G401 (cell line): ENCODE measurements at regions not wholly inside any gene's neighbourhood (a gene's known extent, or its start where the extent isn't known, plus 50 kb on each side); places are given as distances from the start of the nearest gene placed in this dataset.
"Not testable (repeated sequence)": the region's sequence is repeated elsewhere in the genome, so short reads cannot be mapped to it uniquely, and the experiment has no call there.

Experiments
- DNase-seq: peaks from one replicate; pipeline ENCODE4 v3.0.0-alpha.2; 2015; ENCODE audit warnings: low spot score
- in situ Hi-C: cut with HindIII; loops from 2 replicates; pipeline ENCODE4 v1.10.0; 2016; ENCODE audit warnings: low sequenced_read_pairs, mixed read lengths

DNA sequence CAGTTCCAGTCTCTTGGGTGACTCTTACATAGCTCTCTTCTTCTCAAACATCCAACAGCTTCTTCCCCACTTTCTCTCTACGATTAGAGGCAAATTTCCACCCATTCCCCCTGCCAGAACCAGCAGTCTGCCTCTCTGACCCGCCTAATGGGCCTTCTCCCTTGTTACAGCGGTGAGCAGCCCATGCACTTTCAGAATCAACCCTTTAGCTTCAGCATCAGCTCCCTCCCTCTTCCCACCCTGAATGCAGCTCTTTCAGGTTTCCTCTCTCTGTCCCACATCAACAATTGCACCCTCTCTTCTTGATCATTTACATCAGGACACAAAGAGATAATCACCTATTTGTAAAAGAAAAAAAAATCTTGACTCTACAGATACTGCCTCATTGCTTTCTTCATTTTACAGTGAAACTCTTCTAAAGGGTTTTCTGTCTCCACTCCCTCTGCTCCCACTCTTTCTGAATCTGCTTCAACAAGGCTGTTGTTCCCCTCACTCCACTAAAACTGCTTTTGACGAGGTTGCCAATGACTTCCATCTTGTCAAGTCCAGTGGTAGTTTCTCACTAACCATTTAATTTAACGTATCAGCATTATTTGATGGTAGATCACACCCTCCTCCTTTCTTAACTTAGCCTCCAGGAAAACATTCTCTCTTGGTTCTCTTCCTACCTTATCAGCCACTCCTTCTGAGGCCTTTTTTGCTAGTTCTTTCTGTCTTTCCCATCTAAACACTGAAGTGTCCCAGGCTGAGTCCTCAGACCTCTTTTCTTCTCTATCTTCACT, 106.6 kb downstream of the NPY start:
- DNase-seq, result no peak
- in situ Hi-C loops, result no loop called here

DNA sequence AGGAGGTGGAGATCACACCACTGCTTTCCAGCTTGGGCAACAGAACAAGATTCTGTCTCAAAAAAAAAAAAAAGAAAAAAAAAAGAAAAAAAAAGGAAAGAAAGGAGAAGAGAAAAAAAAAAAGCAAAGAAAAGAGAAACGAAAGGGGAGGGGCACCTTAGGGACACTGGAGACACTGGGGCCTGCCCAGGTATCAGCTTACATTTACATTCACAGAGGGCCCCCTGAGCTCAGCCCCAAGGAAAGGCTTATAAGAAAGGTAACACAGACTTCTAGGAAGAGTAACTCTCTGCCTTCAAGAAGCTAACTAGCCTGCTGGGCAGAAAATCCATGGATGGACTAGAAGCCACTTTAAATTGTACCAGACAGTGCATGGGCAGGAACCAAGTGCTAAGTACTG, 108.8 kb downstream of the NPY start:
- DNase-seq, result no peak
- in situ Hi-C loops, result no loop called here

DNA sequence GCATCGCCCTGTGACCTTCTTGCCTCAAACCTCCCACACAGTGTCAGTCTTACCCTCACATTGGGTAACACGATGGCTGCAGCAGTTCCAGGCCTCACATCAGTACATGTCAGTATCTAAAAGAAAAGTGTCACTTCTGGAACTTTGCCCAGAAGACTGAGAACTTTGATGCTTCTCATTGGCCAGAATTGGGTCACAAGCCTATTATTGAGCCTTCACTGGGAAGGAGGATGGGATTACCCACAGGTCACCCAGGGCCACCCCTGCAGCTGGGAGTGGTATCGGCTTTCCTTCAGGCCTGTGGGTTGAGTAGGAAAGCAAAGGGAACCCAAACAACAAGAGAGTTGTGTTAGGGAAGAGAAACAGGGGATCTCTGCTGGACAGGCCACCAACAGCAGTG, 111.5 kb downstream of the NPY start:
- in situ Hi-C loops, result no loop called here
- no peak for DNase-seq

DNA sequence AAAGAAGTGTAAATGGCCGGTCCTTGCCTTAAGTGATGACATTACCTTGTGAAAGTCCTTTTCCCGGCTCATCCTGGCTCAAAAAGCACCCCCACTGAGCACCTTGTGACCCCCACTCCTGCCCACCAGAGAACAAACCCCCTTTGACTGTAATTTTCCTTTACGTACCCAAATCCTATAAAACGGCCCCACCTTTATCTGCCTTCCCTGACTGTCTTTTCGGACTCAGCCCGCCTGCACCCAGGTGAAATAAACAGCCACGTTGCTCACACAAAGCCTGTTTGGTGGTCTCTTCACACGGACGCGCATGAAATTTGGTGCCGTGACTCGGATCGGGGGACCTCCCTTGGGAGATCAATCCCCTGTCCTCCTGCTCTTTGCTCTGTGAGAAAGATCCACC, 112.4 kb downstream of the NPY start:
- DNase-seq, in situ Hi-C loops: not testable (repeated sequence)

DNA sequence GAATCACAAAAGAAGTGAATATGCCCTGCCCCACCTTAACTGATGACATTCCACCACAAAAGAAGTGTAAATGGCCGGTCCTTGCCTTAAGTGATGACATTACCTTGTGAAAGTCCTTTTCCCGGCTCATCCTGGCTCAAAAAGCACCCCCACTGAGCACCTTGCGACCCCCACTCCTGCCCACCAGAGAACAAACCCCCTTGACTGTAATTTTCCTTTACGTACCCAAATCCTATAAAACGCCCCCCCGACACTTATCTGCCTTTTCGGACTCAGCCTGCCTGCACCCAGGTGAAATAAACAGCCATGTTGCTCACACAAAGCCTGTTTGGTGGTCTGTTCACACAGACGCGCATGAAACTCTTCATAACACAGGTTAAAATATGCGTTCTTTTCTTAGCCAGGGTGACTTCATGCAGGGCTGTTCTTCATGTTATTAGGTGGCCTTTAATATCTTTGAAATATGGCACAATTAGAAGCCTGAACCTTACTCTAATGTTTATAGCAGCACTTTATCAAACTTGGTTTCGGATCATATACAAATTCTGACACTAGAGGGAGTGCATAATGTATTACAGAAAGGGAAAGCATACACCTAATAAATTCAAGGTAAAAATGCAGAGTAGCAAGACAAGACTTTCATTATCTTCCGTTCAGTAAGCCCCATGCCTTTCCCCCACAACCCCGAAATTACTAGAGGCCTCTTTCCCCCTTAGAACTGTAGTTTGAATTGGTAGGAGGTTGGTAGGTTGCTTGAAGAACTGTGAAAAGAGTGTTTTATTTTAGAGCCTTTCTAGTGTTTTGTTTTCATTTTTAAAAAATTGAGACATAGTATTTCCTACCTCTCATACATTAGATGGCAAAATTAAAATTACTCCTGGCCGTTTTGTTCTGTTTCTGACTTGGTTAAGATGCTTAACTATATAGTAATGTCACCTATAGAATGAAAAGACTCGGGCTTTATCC, 117.9 kb downstream of the NPY start:
- DNase-seq, result peak; percentile 14
- in situ Hi-C loops, result no loop called here

DNA sequence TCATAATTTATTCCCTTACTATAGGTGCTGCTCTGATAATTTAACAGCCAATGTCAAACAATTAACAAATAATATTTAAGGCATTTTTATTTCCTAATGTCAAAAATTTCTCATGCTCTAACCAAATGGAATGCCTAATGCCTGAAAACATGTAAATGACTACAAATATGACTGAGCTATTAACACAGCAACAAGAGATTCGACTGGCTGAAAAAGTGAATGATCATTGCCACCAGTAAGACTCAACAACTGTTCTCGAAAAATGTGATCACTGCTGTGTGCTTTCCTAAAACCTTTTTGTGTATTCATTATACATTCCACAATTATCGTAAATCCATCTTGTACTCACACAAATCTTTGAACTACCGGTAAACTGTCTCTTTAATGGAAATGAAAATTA, 118.7 kb downstream of the NPY start:
- no peak for DNase-seq
- in situ Hi-C loops, result no loop called here

DNA sequence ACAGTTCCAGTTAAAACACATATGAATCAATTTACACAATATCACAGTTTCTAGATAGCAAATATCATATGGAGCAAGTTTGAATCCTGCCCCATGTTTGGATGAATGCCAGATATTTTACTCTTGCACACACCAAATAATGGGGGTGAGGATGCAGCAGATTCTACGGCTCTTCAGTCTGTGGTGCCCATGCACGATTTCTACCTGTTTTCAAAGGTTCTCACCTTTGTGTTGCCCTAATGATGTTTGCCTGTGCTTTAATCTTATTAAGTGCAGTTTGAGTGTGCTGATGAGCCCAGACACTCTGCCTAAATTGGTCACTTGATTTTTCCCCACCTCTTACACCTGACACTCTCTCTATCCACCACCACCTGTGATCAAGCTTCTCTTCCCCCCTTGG, 119.6 kb downstream of the NPY start:
- no peak for DNase-seq
- in situ Hi-C loops, result no loop called here

DNA sequence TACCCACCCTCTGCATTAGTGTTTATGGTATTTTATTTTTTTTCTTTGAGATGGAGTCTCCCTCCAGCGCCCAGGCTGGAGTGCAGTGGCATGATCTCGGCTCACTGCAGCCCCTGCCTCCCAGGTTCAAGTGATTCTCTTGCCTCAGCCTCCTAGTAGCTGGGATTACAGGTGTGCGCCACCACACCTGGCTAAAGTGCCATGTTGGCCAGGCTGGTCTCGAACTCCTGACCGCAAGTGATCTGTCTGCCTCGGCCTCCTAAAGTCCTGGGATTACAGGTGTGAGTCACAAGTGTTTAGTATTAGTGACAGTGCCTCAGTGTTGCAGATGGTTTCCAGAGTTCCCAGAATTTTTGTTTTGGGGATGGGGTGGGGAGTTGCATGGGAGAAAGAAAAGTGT, 120.3 kb downstream of the NPY start:
- in situ Hi-C loops, result no loop called here
- no peak for DNase-seq

DNA sequence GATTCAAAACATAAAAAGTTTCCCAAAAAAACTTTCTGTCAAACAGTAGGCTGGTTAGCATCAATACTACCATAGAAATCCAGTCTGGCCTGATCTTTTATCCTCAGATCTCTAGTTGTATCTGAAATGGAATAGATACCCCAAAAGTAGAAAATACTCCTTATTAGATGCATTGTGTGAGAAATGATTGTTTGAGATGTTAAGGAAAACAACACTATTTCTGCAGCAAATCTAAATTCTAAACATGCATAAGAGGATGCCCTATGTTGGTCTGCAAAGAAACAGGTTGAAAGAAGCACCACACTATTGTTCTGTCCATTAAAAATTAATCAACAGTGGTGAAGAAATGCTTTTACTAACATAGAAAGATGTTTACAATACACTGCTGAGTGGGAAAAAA, 121.0 kb downstream of the NPY start:
- DNase-seq, result no peak
- in situ Hi-C loops, result no loop called here

DNA sequence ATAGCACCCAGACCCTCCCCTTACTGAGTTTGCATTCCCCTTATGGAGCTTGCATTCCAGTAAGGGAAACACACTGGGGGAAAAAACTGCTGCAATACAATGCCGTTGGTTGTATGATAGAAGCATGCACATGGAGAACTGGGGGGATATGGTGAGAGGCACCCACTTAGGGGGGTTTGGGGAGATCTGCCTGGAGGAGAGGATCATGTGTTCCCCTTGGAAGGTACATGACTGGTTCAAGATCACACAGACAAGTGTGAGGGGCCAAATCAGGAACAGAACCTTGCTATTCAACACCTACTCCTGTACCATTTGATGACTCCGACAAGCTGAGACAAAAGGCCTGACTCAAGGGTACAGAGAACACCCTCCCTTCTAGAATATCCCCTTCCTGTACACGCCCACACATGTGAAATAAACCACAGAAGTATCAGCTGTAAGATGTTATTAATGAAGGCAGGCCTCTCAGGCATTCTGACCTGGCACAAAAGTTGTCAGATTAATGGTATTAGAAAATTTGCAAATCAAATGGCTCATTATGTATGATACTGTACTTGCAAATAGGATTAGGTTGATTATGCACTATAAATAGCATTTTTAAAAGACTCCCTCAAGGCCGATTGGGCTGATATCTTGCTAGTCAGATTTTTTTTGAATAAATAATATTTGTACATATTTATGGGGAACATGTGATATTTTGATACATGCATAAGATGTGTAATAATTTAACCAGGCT, 122.2 kb downstream of the NPY start:
- in situ Hi-C loops, result no loop called here
- DNase-seq, result no peak

DNA sequence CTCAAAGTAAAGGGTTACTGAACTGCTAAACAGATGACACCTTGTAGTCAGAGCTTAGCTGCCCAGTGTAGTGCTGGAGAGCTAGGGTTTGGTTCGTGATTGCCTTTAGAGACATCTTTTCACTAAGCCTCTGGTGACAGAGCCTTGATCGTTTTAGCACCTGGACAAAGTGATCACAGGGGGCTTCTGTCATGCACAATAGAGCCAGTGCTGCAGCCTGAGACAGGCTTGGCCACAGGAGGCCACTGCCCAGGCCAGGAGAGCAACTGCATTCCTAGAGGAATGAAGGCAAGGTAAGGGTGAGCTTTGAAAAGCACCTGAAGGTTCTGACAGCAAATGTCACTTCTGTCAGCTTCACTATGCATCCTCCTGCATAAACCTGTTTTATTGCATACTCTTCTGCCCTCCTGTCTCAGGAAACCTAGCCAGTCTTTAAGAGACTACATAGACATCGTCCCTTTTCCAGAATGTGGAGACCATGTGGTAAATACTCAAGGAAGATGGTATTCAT, 122.9 kb downstream of the NPY start:
- no peak for DNase-seq
- in situ Hi-C loops, result no loop called here

DNA sequence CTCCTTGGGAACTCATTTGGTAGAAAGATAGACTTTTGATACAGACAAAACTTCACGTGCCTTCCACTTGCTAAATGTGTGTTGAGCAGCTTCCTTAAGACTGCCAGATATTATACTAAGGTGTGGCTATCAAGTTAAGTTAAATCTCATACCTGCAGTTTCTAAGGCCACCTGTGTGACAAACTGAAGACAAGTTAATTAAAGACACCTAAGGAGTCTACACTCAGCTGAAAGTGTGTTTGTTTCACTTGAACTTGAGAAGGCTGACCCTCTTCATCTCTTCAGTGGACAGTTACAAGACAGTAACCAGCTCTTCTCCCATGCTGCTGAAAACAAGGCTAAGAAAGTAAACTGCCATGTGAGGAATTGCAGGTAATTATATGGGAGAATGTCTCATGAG, 124.0 kb downstream of the NPY start:
- no peak for DNase-seq
- in situ Hi-C loops, result no loop called here

DNA sequence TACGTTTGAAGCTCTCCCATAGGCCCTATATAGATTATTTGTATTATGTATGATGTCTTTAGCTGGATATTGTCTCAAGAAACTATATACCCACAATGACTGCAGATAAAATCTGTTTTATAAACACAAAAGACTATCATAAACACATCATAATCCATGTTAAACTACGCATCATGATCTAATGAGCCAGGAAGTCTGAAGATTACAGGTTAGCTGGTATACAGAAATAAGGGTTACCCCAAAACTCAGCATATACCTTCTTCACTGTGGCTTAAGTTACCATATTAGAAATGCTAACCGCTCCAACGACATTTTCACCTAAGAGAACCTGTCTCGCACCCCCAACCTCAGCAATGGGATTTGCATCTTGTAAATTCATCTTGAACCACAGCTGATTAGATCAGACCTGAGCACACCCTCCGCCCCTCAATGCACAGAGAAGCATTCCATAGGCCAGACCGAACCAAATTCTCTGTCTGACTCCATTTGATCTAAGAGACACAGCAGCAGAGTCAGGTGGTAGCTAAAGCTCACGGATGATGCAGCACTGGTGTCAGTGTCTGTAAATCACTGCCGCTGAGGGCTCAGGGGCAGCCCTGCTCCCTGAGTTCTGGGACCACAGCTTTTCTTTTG, 124.9 kb downstream of the NPY start:
- DNase-seq, result no peak
- in situ Hi-C loops, result no loop called here

DNA sequence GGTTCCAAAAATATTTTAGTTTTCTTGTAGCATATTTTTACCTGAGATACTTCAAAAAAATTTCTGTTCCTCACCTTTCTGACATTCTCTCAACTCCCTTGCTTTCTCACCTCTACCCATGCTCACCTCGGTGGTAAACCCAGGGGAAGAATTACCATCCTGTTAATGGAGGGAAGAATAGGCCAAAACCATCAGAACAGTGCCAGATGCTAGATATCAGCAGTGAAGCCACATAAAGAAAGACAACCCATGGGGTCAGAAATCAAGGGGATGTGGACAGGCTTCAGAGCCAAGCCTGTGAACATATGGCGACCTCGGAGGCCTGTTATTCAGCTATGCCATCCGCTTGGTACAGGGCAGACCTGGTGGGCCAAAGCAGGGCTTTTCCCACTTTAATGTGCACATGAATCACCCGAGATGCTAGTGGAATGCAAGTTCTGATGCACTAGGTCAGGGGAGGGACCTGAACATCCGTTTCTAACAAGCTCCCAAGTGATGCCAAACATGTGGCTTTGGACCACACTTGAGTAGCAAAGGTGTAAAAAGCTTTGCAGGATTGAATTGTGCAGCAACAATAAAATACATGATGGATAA, 125.5 kb downstream of the NPY start:
- DNase-seq, result no peak
- in situ Hi-C loops, result no loop called here

DNA sequence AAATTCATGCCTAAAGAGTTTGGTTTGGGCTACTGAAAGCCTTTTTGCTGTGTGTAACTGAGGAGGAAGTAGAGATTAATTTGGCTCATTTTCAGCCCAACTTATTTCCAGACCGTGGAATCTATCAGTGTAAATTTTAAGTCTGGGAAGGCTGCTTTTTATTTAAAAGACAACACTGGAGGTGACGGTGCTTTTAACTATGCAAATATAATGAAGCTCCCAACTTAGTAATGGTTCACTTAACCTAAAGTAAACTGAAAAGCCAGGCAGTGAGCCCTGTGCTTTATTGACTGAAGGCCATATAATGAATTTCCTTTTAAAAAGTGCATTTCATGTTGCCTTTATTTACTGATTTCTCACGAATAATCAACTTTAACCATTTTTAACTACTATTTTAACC, 127.2 kb downstream of the NPY start:
- in situ Hi-C loops, result no loop called here
- no peak for DNase-seq

DNA sequence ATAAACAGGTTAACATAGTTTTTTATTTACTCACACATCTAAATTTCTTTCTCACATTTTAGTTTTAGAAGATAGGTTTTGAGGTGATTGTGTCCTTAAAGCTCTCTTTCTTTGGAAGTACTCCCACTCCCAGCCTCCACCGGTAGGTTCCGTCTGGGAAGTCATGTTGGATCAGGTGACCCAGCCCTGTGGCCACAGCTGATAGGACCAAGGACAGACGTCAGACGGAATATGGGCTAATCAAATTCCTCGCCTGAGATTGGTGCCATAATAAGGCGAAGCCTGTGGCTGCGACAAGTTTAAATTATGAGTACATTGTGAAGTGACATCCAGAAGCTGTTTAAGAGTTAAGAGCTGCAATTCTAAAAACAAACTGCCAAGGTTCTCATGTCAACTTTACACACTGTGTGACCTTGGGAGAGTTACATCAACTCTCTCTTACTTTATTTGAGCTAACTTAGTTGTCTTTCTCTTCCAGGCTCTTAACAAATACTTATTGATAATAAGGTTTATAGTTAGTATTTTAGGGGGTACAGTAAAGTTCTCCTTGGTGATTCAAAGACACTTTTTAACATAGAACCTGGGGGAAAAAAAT, 133.6 kb downstream of the NPY start:
- in situ Hi-C loops, result no loop called here
- no peak for DNase-seq

DNA sequence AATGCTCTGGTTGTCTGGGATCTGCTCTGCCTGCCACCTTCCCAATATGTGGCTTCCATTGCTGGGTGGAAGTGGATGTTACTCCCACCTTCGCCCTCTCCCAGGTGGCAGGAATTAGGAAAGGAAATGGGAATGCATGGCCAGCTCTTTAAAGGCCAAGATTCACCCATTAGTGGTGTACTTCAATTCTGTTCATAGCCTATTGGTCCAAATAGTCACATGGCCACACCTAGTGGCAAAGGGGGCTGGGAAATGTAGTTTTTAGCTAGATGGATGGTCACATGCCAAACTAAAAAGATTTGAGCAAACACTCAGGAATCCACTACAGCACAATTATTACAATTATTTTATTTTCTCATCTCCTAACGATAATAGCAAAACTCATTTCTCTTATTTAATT, 135.1 kb downstream of the NPY start:
- in situ Hi-C loops, result no loop called here
- DNase-seq, result no peak

DNA sequence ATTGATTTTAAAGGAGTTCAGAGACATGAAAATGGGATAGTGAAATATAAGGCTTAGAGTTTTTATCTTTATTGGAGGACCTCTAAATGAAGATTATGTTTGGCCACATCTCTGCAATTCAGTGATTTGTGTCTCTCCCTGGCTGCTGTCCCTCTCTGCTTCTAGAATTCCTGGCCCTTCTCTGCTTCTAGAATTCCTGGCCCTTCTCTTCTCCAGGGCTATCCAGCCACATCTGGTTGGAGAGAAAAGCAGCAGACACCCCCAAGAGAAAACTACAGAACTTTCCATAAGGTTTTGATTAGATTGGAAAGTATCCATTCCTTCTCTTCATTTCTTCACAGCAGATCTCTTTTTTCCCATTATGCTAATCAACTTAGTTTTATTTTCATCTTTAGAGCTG, 135.5 kb downstream of the NPY start:
- in situ Hi-C loops, result no loop called here
- DNase-seq, result no peak
